A549 (cell line): ENCODE measurements at regions not wholly inside any gene's neighbourhood (a gene's known extent, or its start where the extent isn't known, plus 50 kb on each side); places are given as distances from the start of the nearest gene placed in this dataset.

Experiments used
- CTCF ChIP-seq: fragments of >200 bp; sonication (Bioruptor Twin); formaldehyde crosslinking; IDR thresholded peaks from 3 replicates; pipeline ENCODE4 v1.5.1; 2016
- EHF ChIP-seq: fragments of 250-450 bp; sonication (Bioruptor Pico); IDR thresholded peaks from 2 replicates; pipeline ENCODE4 v1.5.0; 2020; ENCODE audit warnings: mild to moderate bottlenecking
- ESRRA ChIP-seq: fragments of 150-350 bp; IDR thresholded peaks from 2 replicates; pipeline ENCODE4 v1.6.1; 2014; ENCODE audit warnings: mild to moderate bottlenecking, low read length, borderline replicate concordance
- MAX ChIP-seq: IDR thresholded peaks from 2 replicates; pipeline ENCODE4 v1.6.1; 2012
- POLR2A ChIP-seq: IDR thresholded peaks from 2 replicates; pipeline ENCODE4 v1.6.1; 2012; ENCODE audit warnings: mild to moderate bottlenecking, low read length
- POLR2AphosphoS2 ChIP-seq: conservative IDR thresholded peaks from 2 replicates; pipeline ENCODE4 v1.6.1; 2012; ENCODE audit warnings: low read length, improper control_type of control experiment, inconsistent platforms

GRCh38 chr3:165346503-165346902 lies 150.3 kb upstream of the SLITRK3 start:
- TF ChIP-seq CTCF (no peak), POLR2AphosphoS2 (no peak), POLR2A (no peak), EHF (CRISPR knock-in tag) (no peak), ESRRA (no peak), MAX (no peak)
